Thyroid gland (tissue), 4 donors: ENCODE measurements at regions not wholly inside any gene's neighbourhood (a gene's known extent, or its start where the extent isn't known, plus 50 kb on each side); places are given as distances from the start of the nearest gene placed in this dataset.

Experiments used
- POLR2A ChIP-seq, 2 donors: fragments of 450-650 bp; IDR thresholded peaks; one replicate each; pipeline ENCODE4 v1.6.1; 2017; ENCODE audit warnings: antibody characterized with exemption in 2 of 2, mild to moderate bottlenecking in 2 of 2, moderate library complexity in 1 of 2
- TF ChIP-seq, protein P1 (sequence below), 6 experiments: fragments of 200-600 bp in 3 of 6; fragments of 450-650 bp in 3 of 6; sonication (generic) in 3 of 6; IDR thresholded peaks; one replicate each; pipeline ENCODE4 v1.5.1; 2016 to 2019; ENCODE audit warnings: antibody characterized with exemption in 6 of 6, mild to moderate bottlenecking in 2 of 6, inconsistent platforms in 1 of 6, moderate library complexity in 1 of 6

- TF ChIP-seq, protein P1, sequence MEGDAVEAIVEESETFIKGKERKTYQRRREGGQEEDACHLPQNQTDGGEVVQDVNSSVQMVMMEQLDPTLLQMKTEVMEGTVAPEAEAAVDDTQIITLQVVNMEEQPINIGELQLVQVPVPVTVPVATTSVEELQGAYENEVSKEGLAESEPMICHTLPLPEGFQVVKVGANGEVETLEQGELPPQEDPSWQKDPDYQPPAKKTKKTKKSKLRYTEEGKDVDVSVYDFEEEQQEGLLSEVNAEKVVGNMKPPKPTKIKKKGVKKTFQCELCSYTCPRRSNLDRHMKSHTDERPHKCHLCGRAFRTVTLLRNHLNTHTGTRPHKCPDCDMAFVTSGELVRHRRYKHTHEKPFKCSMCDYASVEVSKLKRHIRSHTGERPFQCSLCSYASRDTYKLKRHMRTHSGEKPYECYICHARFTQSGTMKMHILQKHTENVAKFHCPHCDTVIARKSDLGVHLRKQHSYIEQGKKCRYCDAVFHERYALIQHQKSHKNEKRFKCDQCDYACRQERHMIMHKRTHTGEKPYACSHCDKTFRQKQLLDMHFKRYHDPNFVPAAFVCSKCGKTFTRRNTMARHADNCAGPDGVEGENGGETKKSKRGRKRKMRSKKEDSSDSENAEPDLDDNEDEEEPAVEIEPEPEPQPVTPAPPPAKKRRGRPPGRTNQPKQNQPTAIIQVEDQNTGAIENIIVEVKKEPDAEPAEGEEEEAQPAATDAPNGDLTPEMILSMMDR (IDR thresholded peaks at IDR 0.05), result no peak
- TF ChIP-seq POLR2A (IDR thresholded peaks at IDR 0.05), result no peak
Measured at GRCh38 chr1:10890491-10891071, 94.1 kb upstream of the CASZ1 start.
